MM.1S (cell line): ENCODE measurements at regions not wholly inside any gene's neighbourhood (a gene's known extent, or its start where the extent isn't known, plus 50 kb on each side); places are given as distances from the start of the nearest gene placed in this dataset.

Source experiments
- DNase-seq: peaks from one replicate; pipeline ENCODE4 v3.0.0-alpha.2; 2015
- H2AFZ ChIP-seq: fragments of 300-600 bp; sonication (generic); 2 replicates; pipeline ENCODE4 v1.6.0; 2016; ENCODE audit warnings: antibody characterized with exemption, low read length
- H3F3A ChIP-seq: fragments of 300-600 bp; sonication (generic); 2 replicates; pipeline ENCODE4 v1.6.1; 2016; ENCODE audit warnings: mild to moderate bottlenecking, antibody characterized with exemption, low read length, moderate library complexity, mixed read lengths; ENCODE audit not compliant: insufficient read depth
- H3K27ac ChIP-seq: fragments of 300-600 bp; sonication (generic); 2 replicates; pipeline ENCODE4 v1.5.1; 2016; ENCODE audit warnings: mild to moderate bottlenecking, low read length
- H3K27me3 ChIP-seq: fragments of 300-600 bp; sonication (generic); replicated peaks from 2 replicates; pipeline ENCODE4 v1.6.0; 2016; ENCODE audit warnings: low read length; ENCODE audit not compliant: insufficient read depth
- H3K36me3 ChIP-seq: fragments of 300-600 bp; sonication (generic); replicated peaks from 2 replicates; pipeline ENCODE4 v1.6.1; 2016; ENCODE audit warnings: mild to moderate bottlenecking, low read length, mixed read lengths; ENCODE audit not compliant: insufficient read depth
- H3K4me1 ChIP-seq: fragments of 300-600 bp; sonication (generic); 2 replicates; pipeline ENCODE4 v1.6.1; 2016; ENCODE audit warnings: low read length, mixed read lengths
- H3K4me2 ChIP-seq: fragments of 300-600 bp; sonication (generic); 2 replicates; pipeline ENCODE4 v1.6.0; 2016; ENCODE audit warnings: low read depth, low read length
- H3K4me3 ChIP-seq: fragments of 300-600 bp; sonication (generic); 2 replicates; pipeline ENCODE4 v1.5.1; 2016; ENCODE audit warnings: low read length, mixed read lengths
- H3K79me2 ChIP-seq: fragments of 300-600 bp; sonication (generic); 2 replicates; pipeline ENCODE4 v1.6.1; 2016; ENCODE audit warnings: mixed run types, low read length, mixed read lengths
- H3K9ac ChIP-seq: fragments of 300-600 bp; sonication (generic); 2 replicates; pipeline ENCODE4 v1.6.1; 2016; ENCODE audit warnings: low read length, mixed read lengths
- H3K9me2 ChIP-seq: fragments of 300-600 bp; sonication (generic); replicated peaks from 2 replicates; pipeline ENCODE4 v1.6.1; 2016; ENCODE audit warnings: mild to moderate bottlenecking, low read length, mixed read lengths; ENCODE audit not compliant: insufficient read depth
- H3K9me3 ChIP-seq: fragments of 300-600 bp; sonication (generic); replicated peaks from 2 replicates; pipeline ENCODE4 v1.6.1; 2016; ENCODE audit warnings: mild to moderate bottlenecking, low read length, mixed read lengths; ENCODE audit not compliant: insufficient read depth
- H4K20me1 ChIP-seq: fragments of 300-600 bp; sonication (generic); 2 replicates; pipeline ENCODE4 v1.6.1; 2016; ENCODE audit warnings: mild to moderate bottlenecking, low read length, moderate library complexity, mixed read lengths; ENCODE audit not compliant: insufficient read depth
- EZH2 ChIP-seq: fragments of 300-600 bp; sonication (generic); optimal IDR thresholded peaks from 2 replicates; pipeline ENCODE3; 2017; ENCODE audit warnings: low read depth, mild to moderate bottlenecking, antibody characterized with exemption, low read length, mixed read lengths
- EZH2phosphoT487 ChIP-seq: fragments of 300-600 bp; sonication (generic); IDR thresholded peaks from 2 replicates; pipeline ENCODE4 v1.6.1; 2018; ENCODE audit warnings: antibody characterized with exemption, low read length
- TF ChIP-seq, protein P1 (sequence below): fragments of 300-600 bp; sonication (generic); IDR thresholded peaks from 2 replicates; pipeline ENCODE4 v1.5.1; 2016; ENCODE audit warnings: antibody characterized with exemption, low read length, mixed read lengths

DNA sequence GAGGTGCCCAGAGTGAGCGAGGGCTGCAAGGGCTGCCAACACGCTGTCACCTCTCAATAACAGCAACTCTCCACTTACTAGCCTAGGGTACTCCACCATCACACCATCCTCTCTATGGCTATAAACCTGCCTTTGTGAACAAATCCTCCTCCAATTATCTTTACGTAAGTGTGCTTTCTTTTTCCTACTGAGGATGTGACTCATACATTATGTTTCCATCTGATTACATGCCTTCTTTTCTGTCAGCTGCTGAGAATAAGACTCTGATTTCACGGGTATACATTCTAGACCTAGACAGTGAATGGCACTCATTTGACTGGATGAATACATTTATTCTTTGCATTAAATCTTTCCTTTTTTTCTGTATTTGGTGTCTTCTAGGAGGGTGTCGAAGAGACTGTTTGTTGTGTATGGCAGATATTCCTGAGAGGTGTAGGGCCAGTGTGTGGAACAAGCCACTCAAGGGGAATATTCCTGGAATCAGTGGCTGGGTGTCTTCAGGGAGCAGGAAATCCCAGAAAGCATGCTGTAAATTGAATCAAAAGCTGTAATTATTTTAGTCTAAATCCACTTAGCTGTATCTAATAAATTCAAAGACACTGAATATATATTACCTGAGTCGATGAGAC is 327.3 kb upstream of the TMTC1 start:
- Histone ChIP-seq H3K79me2 (no peaks in the 10 kb centered on the region), H3K4me2 (no peak overlapping the region), H3K27ac (no peak overlapping the region), H3K36me3 (no peaks in the 10 kb centered on the region), H3K9me3 (no peaks in the 10 kb centered on the region), H3K9me2 (no peaks in the 10 kb centered on the region), H2AFZ (no peak overlapping the region), H3K27me3 (no peaks in the 10 kb centered on the region), H3K4me3 (no peak overlapping the region), H3K9ac (no peak overlapping the region), H3K4me1 (no peaks in the 10 kb centered on the region), H3F3A (no peaks in the 10 kb centered on the region), H4K20me1 (no peaks in the 10 kb centered on the region)
- no peak for DNase-seq
- TF ChIP-seq EZH2 (no peak), EZH2phosphoT487 (no peak)
- TF ChIP-seq, protein P1, sequence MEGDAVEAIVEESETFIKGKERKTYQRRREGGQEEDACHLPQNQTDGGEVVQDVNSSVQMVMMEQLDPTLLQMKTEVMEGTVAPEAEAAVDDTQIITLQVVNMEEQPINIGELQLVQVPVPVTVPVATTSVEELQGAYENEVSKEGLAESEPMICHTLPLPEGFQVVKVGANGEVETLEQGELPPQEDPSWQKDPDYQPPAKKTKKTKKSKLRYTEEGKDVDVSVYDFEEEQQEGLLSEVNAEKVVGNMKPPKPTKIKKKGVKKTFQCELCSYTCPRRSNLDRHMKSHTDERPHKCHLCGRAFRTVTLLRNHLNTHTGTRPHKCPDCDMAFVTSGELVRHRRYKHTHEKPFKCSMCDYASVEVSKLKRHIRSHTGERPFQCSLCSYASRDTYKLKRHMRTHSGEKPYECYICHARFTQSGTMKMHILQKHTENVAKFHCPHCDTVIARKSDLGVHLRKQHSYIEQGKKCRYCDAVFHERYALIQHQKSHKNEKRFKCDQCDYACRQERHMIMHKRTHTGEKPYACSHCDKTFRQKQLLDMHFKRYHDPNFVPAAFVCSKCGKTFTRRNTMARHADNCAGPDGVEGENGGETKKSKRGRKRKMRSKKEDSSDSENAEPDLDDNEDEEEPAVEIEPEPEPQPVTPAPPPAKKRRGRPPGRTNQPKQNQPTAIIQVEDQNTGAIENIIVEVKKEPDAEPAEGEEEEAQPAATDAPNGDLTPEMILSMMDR: no peak

DNA sequence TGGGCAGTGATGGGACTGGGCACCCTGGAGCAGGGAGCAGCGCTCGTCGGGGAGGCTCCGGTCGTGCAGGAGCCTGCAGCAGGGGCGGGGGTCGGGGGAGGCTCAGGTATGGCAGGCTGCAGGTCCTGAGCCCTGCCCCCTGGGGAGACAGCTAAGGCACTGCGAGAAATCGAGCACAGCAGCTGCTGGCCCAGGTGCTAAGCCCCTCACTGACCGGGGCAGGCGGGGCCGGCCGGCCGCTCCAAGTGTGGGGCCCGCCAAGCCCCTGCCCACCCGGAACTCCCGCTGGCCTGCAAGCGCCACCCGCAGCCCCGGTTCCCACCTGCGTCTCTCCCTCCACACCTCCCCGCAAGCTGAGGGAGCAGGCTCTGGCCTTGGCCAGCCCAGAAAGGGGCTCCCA is 326.8 kb upstream of the TMTC1 start:
- Histone ChIP-seq H3F3A (no peaks in the 10 kb centered on the region), H3K9me2 (no peaks in the 10 kb centered on the region), H3K4me3 (no peak overlapping the region), H3K27me3 (no peaks in the 10 kb centered on the region), H4K20me1 (no peaks in the 10 kb centered on the region), H3K9me3 (no peaks in the 10 kb centered on the region), H3K36me3 (no peaks in the 10 kb centered on the region), H3K79me2 (no peaks in the 10 kb centered on the region), H3K4me2 (no peak overlapping the region), H2AFZ (no peak overlapping the region), H3K4me1 (no peaks in the 10 kb centered on the region), H3K27ac (no peak overlapping the region), H3K9ac (no peak overlapping the region)
- DNase-seq: no peak
- TF ChIP-seq EZH2phosphoT487 (no peak), EZH2 (no peak)
- TF ChIP-seq, protein P1: no peak

DNA sequence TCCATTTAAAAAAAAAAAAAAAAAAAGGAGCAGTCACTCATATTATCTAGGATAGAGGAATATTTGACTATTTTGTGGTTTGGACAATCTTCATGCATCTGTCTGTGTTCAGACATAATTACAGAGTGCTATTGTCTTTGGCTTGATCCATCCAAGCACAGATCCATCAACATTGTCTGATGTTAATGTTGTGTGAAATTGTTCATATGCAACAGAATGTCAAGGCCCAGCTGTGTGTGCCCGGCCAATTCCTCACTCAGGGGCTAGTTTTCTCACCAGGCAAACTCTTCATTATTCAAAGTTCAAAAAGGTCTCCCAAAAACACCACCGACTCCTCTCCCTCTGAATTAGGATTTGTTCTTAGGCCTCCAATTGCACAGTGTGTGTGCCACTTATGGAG is 324.9 kb upstream of the TMTC1 start:
- H3K9me2 ChIP-seq: no peaks in the 10 kb centered on the region
- H3K9ac ChIP-seq: no peak overlapping the region
- no peaks in the 10 kb centered on the region for H3K9me3 ChIP-seq
- H3K4me3 ChIP-seq: no peak overlapping the region
- no peaks in the 10 kb centered on the region for H3K36me3 ChIP-seq
- TF ChIP-seq EZH2 (no peak), EZH2phosphoT487 (no peak)
- TF ChIP-seq, protein P1: no peak
- H3F3A ChIP-seq: no peaks in the 10 kb centered on the region
- H3K27ac ChIP-seq: no peak overlapping the region
- no peaks in the 10 kb centered on the region for H3K4me1 ChIP-seq
- H2AFZ ChIP-seq: no peak overlapping the region
- H3K27me3 ChIP-seq: no peaks in the 10 kb centered on the region
- no peaks in the 10 kb centered on the region for H3K79me2 ChIP-seq
- no peaks in the 10 kb centered on the region for H4K20me1 ChIP-seq
- no peak for DNase-seq
- no peak overlapping the region for H3K4me2 ChIP-seq
